GM12874 (cell line): ENCODE measurements at regions not wholly inside any gene's neighbourhood (a gene's known extent, or its start where the extent isn't known, plus 50 kb on each side); places are given as distances from the start of the nearest gene placed in this dataset.

Experiments
- CTCF ChIP-seq: IDR thresholded peaks from 2 replicates; pipeline ENCODE4 v1.5.1; 2011; ENCODE audit warnings: low read depth, mild to moderate bottlenecking, control low read depth, low read length, moderate library complexity; ENCODE audit not compliant: insufficient read depth

GRCh38 chr5:29902859-29903258 lies 1290.6 kb upstream of the CDH6 start:
- no peak for TF ChIP-seq CTCF

- TF ChIP-seq CTCF, result no peak
Observed at GRCh38 chr5:29899583-29899982, 1293.9 kb upstream of the CDH6 start.

GRCh38 chr5:29897916-29898315 lies 1295.6 kb upstream of the CDH6 start:
- TF ChIP-seq CTCF, result no peak

GRCh38 chr5:29896646-29897045 lies 1296.8 kb upstream of the CDH6 start:
- no peak for TF ChIP-seq CTCF

DNA sequence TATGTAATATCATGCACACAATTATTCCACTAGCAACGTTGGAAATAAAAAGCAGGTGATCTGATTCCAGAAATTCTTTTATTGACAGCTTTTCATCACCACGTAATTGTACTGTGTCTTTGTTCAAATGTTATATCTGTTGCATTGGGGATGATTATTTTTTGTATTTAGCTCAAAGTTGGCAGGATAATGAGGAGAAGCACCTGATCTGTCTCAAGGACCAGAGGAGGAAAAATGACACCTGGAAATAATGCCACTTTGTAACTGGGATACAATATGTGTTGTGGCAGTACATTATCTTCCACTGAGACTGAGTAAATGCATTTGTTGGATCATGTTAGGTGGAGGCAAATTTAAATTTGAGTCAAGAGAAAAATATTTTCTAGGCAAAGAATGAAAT lies 1298.8 kb upstream of the CDH6 start:
- TF ChIP-seq CTCF, result no peak

DNA sequence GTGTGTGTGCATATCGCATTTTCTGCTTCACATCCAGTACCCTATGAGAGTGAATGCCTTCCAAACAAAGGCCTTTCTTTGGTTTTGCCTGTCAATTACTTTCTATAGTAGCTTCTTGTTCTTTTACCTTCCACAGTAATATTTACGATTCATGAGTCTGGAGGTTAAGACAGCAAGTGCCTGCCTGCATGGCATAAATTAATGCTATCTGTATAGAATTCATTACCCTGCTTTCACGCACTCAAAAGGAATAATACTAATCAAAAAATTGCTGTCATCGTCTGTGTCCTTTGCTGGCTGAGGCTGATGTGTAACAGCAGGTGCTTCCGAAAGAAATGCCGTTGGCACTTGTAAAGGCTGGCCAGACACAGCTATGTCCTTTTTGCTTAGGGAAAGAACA lies 1304.4 kb upstream of the CDH6 start:
- TF ChIP-seq CTCF, result no peak

DNA sequence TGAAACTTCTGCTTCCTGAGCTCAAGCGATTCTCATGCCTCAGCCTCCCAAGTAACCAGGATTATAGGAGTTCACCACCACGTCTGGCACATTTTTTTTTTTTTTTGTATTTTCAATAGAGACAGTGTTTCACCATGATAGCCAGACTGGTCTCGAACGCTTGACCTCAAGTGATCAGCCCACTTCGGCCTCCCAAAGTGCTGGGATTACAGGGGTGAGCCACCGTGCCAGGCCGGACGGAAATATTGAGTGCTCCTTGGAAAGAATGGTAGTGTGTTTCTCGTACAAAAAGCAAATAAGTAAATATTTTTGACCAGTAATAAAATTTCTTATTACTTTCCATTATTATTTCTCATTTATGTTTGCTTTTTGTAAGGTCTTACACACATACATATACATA lies 1307.9 kb upstream of the CDH6 start:
- no peak for TF ChIP-seq CTCF

- TF ChIP-seq CTCF, result no peak
Observed at GRCh38 chr5:29882036-29882435, 1311.5 kb upstream of the CDH6 start.
